Smooth muscle cell (in vitro differentiated cells): ENCODE measurements at regions not wholly inside any gene's neighbourhood (a gene's known extent, or its start where the extent isn't known, plus 50 kb on each side); places are given as distances from the start of the nearest gene placed in this dataset.

ENCODE experiments used
- DNase-seq: peaks from one replicate; lab custom pipeline; 2025; ENCODE audit not compliant: unreplicated experiment; lab: John Stamatoyannopoulos, UW
- H2AFZ ChIP-seq: fragments of 200-600 bp; sonication (generic); 2 replicates; pipeline ENCODE4 v1.6.0; 2016; ENCODE audit warnings: antibody characterized with exemption, low read depth, mild to moderate bottlenecking
- H3F3A ChIP-seq: fragments of 200-600 bp; sonication (generic); 2 replicates; pipeline ENCODE4 v1.6.0; 2017; ENCODE audit warnings: antibody characterized with exemption, low read depth
- H3K27ac ChIP-seq: fragments of 200-600 bp; sonication (generic); 2 replicates; pipeline ENCODE4 v1.5.1; 2016; ENCODE audit warnings: low read depth, mild to moderate bottlenecking
- H3K27me3 ChIP-seq: fragments of 200-600 bp; sonication (generic); 2 replicates; pipeline ENCODE4 v1.6.1; 2016; ENCODE audit warnings: low read depth, mild to moderate bottlenecking
- H3K36me3 ChIP-seq: fragments of 200-600 bp; sonication (generic); 2 replicates; pipeline ENCODE4 v1.5.1; 2016; ENCODE audit warnings: low read depth
- H3K4me1 ChIP-seq: fragments of 200-600 bp; sonication (generic); 2 replicates; pipeline ENCODE4 v1.5.1; 2016; ENCODE audit warnings: low read depth
- H3K4me2 ChIP-seq: fragments of 200-600 bp; sonication (generic); 2 replicates; pipeline ENCODE4 v1.6.0; 2016; ENCODE audit warnings: mild to moderate bottlenecking
- H3K4me3 ChIP-seq: fragments of 200-600 bp; sonication (generic); 2 replicates; pipeline ENCODE4 v1.5.1; 2016; ENCODE audit warnings: mild to moderate bottlenecking
- H3K79me2 ChIP-seq: fragments of 200-600 bp; sonication (generic); 2 replicates; pipeline ENCODE4 v1.6.0; 2016; ENCODE audit warnings: low read depth, mild to moderate bottlenecking
- H3K9ac ChIP-seq: fragments of 200-600 bp; sonication (generic); 2 replicates; pipeline ENCODE4 v1.6.0; 2016; ENCODE audit warnings: low read depth
- H3K9me3 ChIP-seq: fragments of 200-600 bp; sonication (generic); replicated peaks from 2 replicates; pipeline ENCODE4 v1.5.1; 2016; ENCODE audit warnings: low read depth
- H4K20me1 ChIP-seq: fragments of 200-600 bp; sonication (generic); 2 replicates; pipeline ENCODE4 v1.6.0; 2016; ENCODE audit warnings: low read depth
- WGBS: methylation state at CpG from one replicate; pipeline ENCODE4 v1.1.7; 2016; ENCODE audit warnings: low lambda C conversion rate; 5-methylcytosine and 5-hydroxymethylcytosine counted together
- TF ChIP-seq, protein P1 (sequence below): fragments of 200-600 bp; sonication (generic); IDR thresholded peaks from 2 replicates; pipeline ENCODE4 v1.5.1; 2017; ENCODE audit warnings: borderline replicate concordance, mild to moderate bottlenecking, antibody characterized with exemption; ENCODE audit not compliant: insufficient read depth, poor library complexity, severe bottlenecking

DNA sequence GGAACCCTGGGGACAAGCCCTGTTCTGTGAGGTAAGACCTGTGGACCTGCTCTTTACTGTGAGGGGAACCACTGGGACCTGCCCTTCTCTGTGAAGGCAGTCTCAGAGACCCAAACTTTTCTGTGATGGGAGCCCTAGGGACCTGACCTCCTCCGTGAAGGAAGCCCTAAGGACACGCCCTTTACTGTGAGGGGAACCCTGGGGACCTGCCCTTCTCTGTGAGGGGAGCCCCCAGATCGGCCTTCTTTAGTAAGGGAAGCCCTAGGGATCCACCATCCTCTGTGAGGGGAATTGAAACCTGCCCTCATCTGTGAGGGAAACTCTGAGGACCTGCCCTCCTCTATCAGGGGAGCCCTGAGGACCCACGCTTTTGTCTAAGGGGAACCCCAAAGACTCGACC is 343.5 kb downstream of the UQCRFS1 start:
- TF ChIP-seq, protein P1, sequence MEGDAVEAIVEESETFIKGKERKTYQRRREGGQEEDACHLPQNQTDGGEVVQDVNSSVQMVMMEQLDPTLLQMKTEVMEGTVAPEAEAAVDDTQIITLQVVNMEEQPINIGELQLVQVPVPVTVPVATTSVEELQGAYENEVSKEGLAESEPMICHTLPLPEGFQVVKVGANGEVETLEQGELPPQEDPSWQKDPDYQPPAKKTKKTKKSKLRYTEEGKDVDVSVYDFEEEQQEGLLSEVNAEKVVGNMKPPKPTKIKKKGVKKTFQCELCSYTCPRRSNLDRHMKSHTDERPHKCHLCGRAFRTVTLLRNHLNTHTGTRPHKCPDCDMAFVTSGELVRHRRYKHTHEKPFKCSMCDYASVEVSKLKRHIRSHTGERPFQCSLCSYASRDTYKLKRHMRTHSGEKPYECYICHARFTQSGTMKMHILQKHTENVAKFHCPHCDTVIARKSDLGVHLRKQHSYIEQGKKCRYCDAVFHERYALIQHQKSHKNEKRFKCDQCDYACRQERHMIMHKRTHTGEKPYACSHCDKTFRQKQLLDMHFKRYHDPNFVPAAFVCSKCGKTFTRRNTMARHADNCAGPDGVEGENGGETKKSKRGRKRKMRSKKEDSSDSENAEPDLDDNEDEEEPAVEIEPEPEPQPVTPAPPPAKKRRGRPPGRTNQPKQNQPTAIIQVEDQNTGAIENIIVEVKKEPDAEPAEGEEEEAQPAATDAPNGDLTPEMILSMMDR: no peak
- H3K79me2 ChIP-seq: no peaks in the 10 kb centered on the region
- no peak for DNase-seq
- H4K20me1 ChIP-seq: no peaks in the 10 kb centered on the region
- no peaks in the 10 kb centered on the region for H3K27me3 ChIP-seq
- H3K4me2 ChIP-seq: no peak overlapping the region
- no peak overlapping the region for H3K9ac ChIP-seq
- no peak overlapping the region for H2AFZ ChIP-seq
- no peak overlapping the region for H3K27ac ChIP-seq
- 78% methylated on average over 5 of the region's 5 CpGs for WGBS
- H3K36me3 ChIP-seq: no peaks in the 10 kb centered on the region
- no peak overlapping the region for H3K4me3 ChIP-seq
- H3F3A ChIP-seq: no peaks in the 10 kb centered on the region
- no peaks in the 10 kb centered on the region for H3K4me1 ChIP-seq
- H3K9me3 ChIP-seq: no peaks in the 10 kb centered on the region

DNA sequence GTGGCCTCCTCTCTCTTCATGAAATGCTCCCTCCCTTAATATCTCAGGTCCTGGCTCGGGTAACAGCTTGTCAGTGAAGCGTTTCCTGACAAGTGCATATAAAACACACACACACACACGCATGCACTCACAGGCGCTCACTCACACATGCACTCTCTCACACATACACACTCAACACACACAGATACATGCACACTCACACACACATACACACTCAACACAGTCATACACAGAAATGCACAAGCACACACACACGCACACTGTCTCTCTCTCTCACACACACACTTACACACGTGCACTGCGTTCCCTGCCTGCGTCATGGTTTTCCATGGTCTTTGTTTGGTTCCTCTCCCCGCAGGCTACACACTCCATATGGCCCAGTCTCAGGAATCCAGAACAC is 344.1 kb downstream of the UQCRFS1 start:
- no peaks in the 10 kb centered on the region for H3K9me3 ChIP-seq
- H3K36me3 ChIP-seq: no peaks in the 10 kb centered on the region
- no peaks in the 10 kb centered on the region for H3F3A ChIP-seq
- WGBS: 89% methylated on average over 9 of the region's 9 CpGs
- no peaks in the 10 kb centered on the region for H3K79me2 ChIP-seq
- H3K4me1 ChIP-seq: no peaks in the 10 kb centered on the region
- H3K27ac ChIP-seq: no peak overlapping the region
- no peak overlapping the region for H3K4me2 ChIP-seq
- H2AFZ ChIP-seq: no peak overlapping the region
- no peaks in the 10 kb centered on the region for H4K20me1 ChIP-seq
- DNase-seq: no peak
- no peak overlapping the region for H3K9ac ChIP-seq
- TF ChIP-seq, protein P1: no peak
- no peak overlapping the region for H3K4me3 ChIP-seq
- no peaks in the 10 kb centered on the region for H3K27me3 ChIP-seq

DNA sequence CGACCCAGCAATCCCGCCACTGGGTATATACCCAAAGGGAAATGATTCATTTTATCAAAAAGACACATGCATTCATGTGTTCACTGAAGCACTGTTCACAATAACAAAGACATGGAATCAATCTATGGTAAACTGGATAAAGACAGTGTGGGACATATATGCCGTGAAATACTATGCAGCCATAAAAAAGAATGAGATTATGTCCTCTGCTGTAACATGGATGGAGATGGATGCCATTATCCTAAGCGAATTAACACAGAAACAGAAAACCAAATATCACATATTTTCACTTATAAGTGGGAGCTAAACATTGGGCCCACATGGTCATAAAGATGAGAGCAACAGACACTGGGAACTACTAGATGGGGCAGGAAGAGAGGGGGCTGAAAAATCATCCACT is 345.0 kb downstream of the UQCRFS1 start:
- Histone ChIP-seq H3K4me3 (no peak overlapping the region), H3K79me2 (no peaks in the 10 kb centered on the region), H3K27me3 (no peaks in the 10 kb centered on the region), H3K9ac (no peak overlapping the region), H2AFZ (no peak overlapping the region), H3K27ac (no peak overlapping the region), H3F3A (no peaks in the 10 kb centered on the region), H3K4me2 (no peak overlapping the region), H3K36me3 (no peaks in the 10 kb centered on the region), H3K4me1 (no peaks in the 10 kb centered on the region), H3K9me3 (no peaks in the 10 kb centered on the region), H4K20me1 (no peaks in the 10 kb centered on the region)
- TF ChIP-seq, protein P1: no peak
- WGBS: 91% methylated on average over 4 of the region's 4 CpGs
- DNase-seq: no peak

DNA sequence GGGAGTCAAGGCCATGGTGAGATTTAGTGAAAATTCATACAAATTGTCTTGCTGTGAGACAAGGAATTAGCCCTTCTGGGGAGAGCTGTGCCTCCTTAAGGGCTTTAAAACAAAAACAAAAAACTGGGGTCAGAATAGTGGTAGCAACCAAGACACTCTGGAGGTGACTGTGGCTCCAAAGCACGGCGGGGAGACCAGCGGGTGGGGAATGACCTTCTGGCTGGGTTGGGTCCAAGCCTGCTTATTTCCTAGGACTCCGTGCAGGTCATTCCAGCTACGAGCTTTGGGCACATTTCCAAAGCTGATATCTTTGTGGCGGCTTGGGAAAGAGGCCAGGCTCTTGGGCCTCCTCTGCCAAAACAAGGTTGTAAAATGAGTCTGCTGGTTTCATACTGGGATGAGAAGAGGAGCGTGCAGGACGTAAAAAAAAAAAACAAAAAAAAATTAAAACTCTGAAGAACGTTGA is 348.3 kb downstream of the UQCRFS1 start:
- Histone ChIP-seq H2AFZ (no peak overlapping the region), H3K9me3 (no peaks in the 10 kb centered on the region), H4K20me1 (no peaks in the 10 kb centered on the region), H3K4me3 (no peak overlapping the region), H3K9ac (no peak overlapping the region), H3K27ac (no peak overlapping the region), H3K4me2 (no peak overlapping the region), H3F3A (no peaks in the 10 kb centered on the region), H3K36me3 (no peaks in the 10 kb centered on the region), H3K4me1 (no peaks in the 10 kb centered on the region), H3K27me3 (no peaks in the 10 kb centered on the region), H3K79me2 (no peaks in the 10 kb centered on the region)
- TF ChIP-seq, protein P1: no peak
- no peak for DNase-seq
- WGBS: 89% methylated on average over 9 of the region's 9 CpGs
